ENCODE measurements at regions not wholly inside any gene's neighbourhood (a gene's known extent, or its start where the extent isn't known, plus 50 kb on each side); places are given as distances from the start of the nearest gene placed in this dataset.

DNA sequence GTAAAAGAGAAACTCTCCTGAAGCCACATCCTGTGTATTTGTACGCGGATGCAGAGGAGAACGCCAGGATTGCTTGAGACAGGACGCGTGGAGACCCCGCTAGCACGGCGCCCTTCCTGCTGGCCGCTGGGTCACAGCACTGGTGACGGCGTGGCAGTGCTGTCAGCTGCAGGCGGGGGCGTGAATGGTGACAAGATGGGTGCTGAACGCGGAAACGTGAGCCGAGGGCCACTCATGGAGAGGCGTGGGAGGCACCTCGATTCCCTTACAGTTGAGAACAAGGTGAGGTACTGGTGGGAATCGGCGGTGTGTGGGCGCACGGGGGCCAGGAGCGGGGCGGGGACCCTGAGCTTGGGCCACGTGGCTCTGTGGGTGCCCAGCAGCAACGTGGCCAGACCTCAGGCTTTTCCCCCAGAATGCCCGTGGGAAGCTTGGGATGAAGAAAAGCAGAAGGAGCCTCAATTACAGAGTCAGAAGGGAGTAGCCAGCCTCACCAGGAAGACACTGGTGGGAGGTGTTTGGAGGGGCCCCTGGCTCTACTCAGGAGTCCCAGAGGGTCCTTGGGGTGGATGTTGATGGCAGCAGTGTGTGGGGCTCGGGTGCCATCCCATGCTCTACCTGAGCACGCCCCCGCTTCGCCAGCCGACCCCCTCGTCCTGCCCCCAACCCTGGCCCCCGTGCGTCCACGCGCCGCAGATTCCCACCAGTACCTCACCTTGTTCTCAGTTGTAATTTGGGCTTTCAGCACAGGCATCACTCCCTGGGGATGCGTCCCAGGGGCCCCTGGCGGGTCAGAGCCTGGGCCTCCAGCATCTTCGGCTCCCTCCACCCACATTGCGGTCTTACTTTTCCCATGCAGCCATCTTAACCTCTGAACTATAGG is 208.4 kb upstream of the TCERG1L start:
- Histone ChIP-seq H2BK5ac (ENCODE audit: insufficient read length, low read length) (no peak overlapping the region), H3K9ac (ENCODE audit: extremely low read depth, insufficient read length, low read length) (no peak overlapping the region), H2AK5ac (ENCODE audit: insufficient read length, low read length) (no peak overlapping the region), H3K79me1 (ENCODE audit: insufficient read depth, low read depth, low read length, poor library complexity, severe bottlenecking) (no peaks in the 10 kb centered on the region), H3K14ac (ENCODE audit: insufficient read depth, low read length) (no peak overlapping the region), H4K20me1 (ENCODE audit: control insufficient read depth, insufficient read depth, insufficient read length) (no peaks in the 10 kb centered on the region), H3K4me2 (ENCODE audit: insufficient read depth, insufficient read length, low read length) (no peak overlapping the region), H3K9me3 (ENCODE audit: control insufficient read depth, low read depth, low read length) (no peaks in the 10 kb centered on the region), H4K5ac (ENCODE audit: insufficient read length, low read depth, low read length) (no peak overlapping the region), H2BK12ac (ENCODE audit: insufficient read length, low read depth, low read length) (no peak overlapping the region), H2BK20ac (ENCODE audit: low read depth, low read length, poor library complexity, severe bottlenecking) (no peak overlapping the region), H2AFZ (ENCODE audit: low read length) (no peak overlapping the region), H2BK120ac (ENCODE audit: low read depth, low read length, poor library complexity, severe bottlenecking) (no peak overlapping the region), H3T11ph (ENCODE audit: low read length) (no peak overlapping the region), H3K23me2 (ENCODE audit: insufficient read length, low read depth, low read length, poor library complexity, severe bottlenecking) (no peaks in the 10 kb centered on the region), H3K23ac (ENCODE audit: insufficient read length, low read depth, low read length) (no peak overlapping the region), H3K27ac (ENCODE audit: insufficient read length, low read depth, low read length) (no peak overlapping the region), H3K18ac (ENCODE audit: insufficient read length, low read depth, low read length) (no peak overlapping the region), H3K4ac (ENCODE audit: low read depth, low read length) (no peak overlapping the region), H2BK15ac (ENCODE audit: low read depth, low read length) (no peak overlapping the region), H4K91ac (ENCODE audit: insufficient read length, low read depth, low read length) (no peak overlapping the region), H3K79me2 (ENCODE audit: insufficient read depth, low read length) (no peaks in the 10 kb centered on the region), H4K8ac (replicated peaks; ENCODE audit: insufficient read length, low read depth, low read length) (no peak overlapping the region), H3K4me1 (ENCODE audit: insufficient read depth, low read length) (no peaks in the 10 kb centered on the region), H3K56ac (ENCODE audit: insufficient read length, low read depth, low read length) (no peak overlapping the region), H3K27me3 (ENCODE audit: insufficient read depth, low read length) (no peaks in the 10 kb centered on the region)
- Mint-ChIP-seq H3K36me3 (ENCODE audit: insufficient read depth in 1 of 3, low read depth in 3 of 3) (peaks cover 0 to 3% (median 0%) of the 10 kb centered on the region in 3 experiments; a peak in 2 of 7 replicates), H3K9me3 (peaks cover 7 to 8% of the 10 kb centered on the region in 2 experiments), H3K27ac (peak overlapping the region in 1 of 3 experiments; percentile 34; a peak in 1 of 7 replicates), H3K4me3 (no peak overlapping the region), H3K4me1 (peaks cover 12 to 13% of the 10 kb centered on the region in 2 experiments), H3K27me3 (ENCODE audit: low read depth) (peaks cover 17% of the 10 kb centered on the region)
- no peak for TF ChIP-seq CTCF (conservative IDR thresholded peaks at IDR 0.05)
- no peak for DNase-seq
- WGBS (ENCODE audit: extremely low coverage, insufficient read length, low lambda C conversion rate): no CpG with 5 or more reads among the region's 43 CpGs
